ENCODE measurements at regions not wholly inside any gene's neighbourhood (a gene's known extent, or its start where the extent isn't known, plus 50 kb on each side); places are given as distances from the start of the nearest gene placed in this dataset.

DNA sequence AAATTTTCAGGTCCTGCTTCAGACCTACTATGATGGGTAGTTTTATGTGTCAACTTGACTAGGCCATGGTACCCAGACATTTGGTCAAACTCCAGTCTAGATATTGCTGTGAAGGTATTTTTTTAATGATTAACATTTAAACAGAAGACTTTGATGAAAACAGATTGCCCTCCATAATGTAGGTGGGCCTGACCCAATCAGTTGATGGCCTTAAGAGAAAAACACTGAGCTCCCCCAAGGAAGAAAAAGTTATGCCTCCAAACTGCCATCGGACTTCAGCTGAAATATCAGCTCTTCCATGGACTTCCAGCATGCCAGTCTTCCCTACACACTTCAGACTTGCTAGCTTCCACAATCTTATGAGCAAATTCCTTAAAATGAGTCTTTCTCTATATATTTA lies 67.3 kb upstream of the TYRP1 start:
- no peaks in the 10 kb centered on the region for H3K9me3 ChIP-seq (ENCODE audit: severe bottlenecking)

DNA sequence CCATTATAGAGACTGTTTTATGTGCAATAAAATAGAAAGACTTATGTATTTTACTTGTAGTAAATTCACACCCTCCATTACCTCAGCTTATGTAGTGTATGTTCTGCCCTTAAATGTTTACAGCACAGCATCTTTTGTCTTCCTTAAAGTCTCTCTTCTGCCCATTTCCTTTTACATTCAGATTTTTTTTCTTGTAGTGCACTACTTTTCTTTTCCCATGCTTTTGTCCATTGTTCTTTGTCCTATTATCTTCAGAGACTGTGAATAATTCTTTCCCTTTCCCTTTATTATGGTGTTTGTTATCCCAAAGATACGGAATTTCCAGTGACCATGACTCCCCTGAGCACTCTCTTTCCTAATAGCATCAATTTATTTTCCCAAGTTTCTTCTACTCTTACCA lies 66.1 kb upstream of the TYRP1 start:
- H3K4me1 ChIP-seq (ENCODE audit: insufficient read depth, poor library complexity, severe bottlenecking): no peaks in the 10 kb centered on the region

More for the DNA sequence above, 67.3 kb upstream of the TYRP1 start:
- Histone ChIP-seq H3K4me3 (ENCODE audit: severe bottlenecking) (no peak overlapping the region), H3K27ac (ENCODE audit: poor library complexity, severe bottlenecking) (no peak overlapping the region), H3K36me3 (ENCODE audit: low read depth) (no peaks in the 10 kb centered on the region), H3K27me3 (ENCODE audit: insufficient read depth, poor library complexity, severe bottlenecking) (peaks cover 9% of the 10 kb centered on the region), H3K4me1 (ENCODE audit: insufficient read depth, poor library complexity, severe bottlenecking) (no peaks in the 10 kb centered on the region)
- TF ChIP-seq, protein P1, sequence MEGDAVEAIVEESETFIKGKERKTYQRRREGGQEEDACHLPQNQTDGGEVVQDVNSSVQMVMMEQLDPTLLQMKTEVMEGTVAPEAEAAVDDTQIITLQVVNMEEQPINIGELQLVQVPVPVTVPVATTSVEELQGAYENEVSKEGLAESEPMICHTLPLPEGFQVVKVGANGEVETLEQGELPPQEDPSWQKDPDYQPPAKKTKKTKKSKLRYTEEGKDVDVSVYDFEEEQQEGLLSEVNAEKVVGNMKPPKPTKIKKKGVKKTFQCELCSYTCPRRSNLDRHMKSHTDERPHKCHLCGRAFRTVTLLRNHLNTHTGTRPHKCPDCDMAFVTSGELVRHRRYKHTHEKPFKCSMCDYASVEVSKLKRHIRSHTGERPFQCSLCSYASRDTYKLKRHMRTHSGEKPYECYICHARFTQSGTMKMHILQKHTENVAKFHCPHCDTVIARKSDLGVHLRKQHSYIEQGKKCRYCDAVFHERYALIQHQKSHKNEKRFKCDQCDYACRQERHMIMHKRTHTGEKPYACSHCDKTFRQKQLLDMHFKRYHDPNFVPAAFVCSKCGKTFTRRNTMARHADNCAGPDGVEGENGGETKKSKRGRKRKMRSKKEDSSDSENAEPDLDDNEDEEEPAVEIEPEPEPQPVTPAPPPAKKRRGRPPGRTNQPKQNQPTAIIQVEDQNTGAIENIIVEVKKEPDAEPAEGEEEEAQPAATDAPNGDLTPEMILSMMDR (IDR thresholded peaks at IDR 0.05; ENCODE audit: poor library complexity, severe bottlenecking): no peak
- ATAC-seq (ENCODE audit: low read depth) (no peak), DNase-seq (ENCODE audit: low spot score) (no peak)

DNA sequence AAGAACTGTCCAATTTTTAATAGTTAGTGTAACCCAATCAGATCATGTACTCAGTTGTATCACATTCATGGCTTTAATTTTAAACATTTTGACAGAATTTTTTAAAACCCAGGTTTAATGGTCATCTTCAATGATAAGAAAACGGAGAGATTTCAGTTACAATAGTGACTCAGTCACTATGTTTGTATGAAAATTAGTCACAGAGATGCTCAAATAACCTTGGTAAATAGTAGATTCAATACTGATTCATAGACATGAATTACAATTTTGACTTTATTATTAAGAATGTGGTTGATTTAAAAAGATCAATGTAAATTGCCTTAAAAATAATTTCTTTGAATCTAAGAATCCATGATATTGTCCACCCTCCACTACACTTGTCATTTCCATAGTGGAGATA lies 64.6 kb upstream of the TYRP1 start:
- Histone ChIP-seq H3K4me3 (ENCODE audit: severe bottlenecking) (no peak overlapping the region), H3K27me3 (ENCODE audit: insufficient read depth, poor library complexity, severe bottlenecking) (no peaks in the 10 kb centered on the region), H3K27ac (ENCODE audit: poor library complexity, severe bottlenecking) (no peak overlapping the region), H3K4me1 (ENCODE audit: insufficient read depth, poor library complexity, severe bottlenecking) (no peaks in the 10 kb centered on the region), H3K36me3 (ENCODE audit: low read depth) (no peaks in the 10 kb centered on the region), H3K9me3 (ENCODE audit: severe bottlenecking) (no peaks in the 10 kb centered on the region)
- TF ChIP-seq, protein P1 (IDR thresholded peaks at IDR 0.05; ENCODE audit: poor library complexity, severe bottlenecking): no peak
- no peak for ATAC-seq (ENCODE audit: low read depth)
- DNase-seq (ENCODE audit: low spot score): no peak

More for the DNA sequence above, 66.1 kb upstream of the TYRP1 start:
- no peak for ATAC-seq (ENCODE audit: low read depth)
- Histone ChIP-seq H3K36me3 (ENCODE audit: low read depth) (no peaks in the 10 kb centered on the region), H3K27ac (ENCODE audit: poor library complexity, severe bottlenecking) (no peak overlapping the region), H3K9me3 (ENCODE audit: severe bottlenecking) (no peaks in the 10 kb centered on the region), H3K4me3 (ENCODE audit: severe bottlenecking) (no peak overlapping the region), H3K27me3 (ENCODE audit: insufficient read depth, poor library complexity, severe bottlenecking) (peaks cover 9% of the 10 kb centered on the region)
- no peak for DNase-seq (ENCODE audit: low spot score)
- TF ChIP-seq, protein P1 (IDR thresholded peaks at IDR 0.05; ENCODE audit: poor library complexity, severe bottlenecking): no peak

DNA sequence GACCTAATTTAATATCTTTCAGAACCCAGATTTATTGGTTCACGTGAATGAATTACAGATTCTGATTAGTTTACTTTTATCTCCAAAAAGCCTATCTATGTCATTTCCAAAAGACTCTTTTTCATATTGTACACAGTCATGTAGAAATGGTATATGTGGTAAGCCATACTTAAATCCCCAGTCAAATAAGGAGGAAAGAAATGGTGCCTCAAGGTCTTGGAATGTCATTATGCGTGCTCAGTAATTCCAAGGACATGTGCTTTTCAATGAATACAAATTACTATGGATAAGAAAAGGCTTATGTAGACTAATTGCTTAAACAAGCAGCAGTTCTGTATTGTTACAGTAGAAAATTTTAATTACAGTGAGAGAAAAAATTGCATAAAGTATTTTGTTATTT lies 64.1 kb upstream of the TYRP1 start:
- Histone ChIP-seq H3K4me3 (ENCODE audit: severe bottlenecking) (no peak overlapping the region), H3K27ac (ENCODE audit: poor library complexity, severe bottlenecking) (no peak overlapping the region), H3K4me1 (ENCODE audit: insufficient read depth, poor library complexity, severe bottlenecking) (no peaks in the 10 kb centered on the region), H3K9me3 (ENCODE audit: severe bottlenecking) (no peaks in the 10 kb centered on the region), H3K36me3 (ENCODE audit: low read depth) (no peaks in the 10 kb centered on the region), H3K27me3 (ENCODE audit: insufficient read depth, poor library complexity, severe bottlenecking) (peaks cover 3% of the 10 kb centered on the region)
- ATAC-seq (ENCODE audit: low read depth) (no peak), DNase-seq (ENCODE audit: low spot score) (no peak)
- TF ChIP-seq, protein P1 (IDR thresholded peaks at IDR 0.05; ENCODE audit: poor library complexity, severe bottlenecking): no peak

DNA sequence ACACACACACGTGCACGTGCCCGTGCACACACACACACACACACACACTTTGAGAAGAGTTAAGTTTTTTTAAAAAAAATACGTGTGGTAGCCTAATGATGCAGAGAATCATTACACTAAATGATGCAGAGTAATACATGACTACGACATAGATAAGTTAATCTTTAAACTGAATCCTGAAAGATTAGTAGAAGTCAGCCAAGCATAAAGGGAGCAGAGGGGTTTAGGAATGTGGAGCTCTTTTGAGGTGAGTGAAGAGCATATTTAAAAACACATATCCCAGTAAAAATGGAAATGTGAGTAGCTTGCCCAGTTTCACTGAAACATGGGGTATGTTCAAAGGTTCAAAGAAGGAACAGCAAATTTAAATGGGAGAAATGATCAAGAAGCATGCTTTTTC lies 61.3 kb upstream of the TYRP1 start:
- no peak overlapping the region for H3K27ac ChIP-seq (ENCODE audit: poor library complexity, severe bottlenecking)
- H3K36me3 ChIP-seq (ENCODE audit: low read depth): no peaks in the 10 kb centered on the region
- DNase-seq (ENCODE audit: low spot score): no peak
- H3K4me3 ChIP-seq (ENCODE audit: severe bottlenecking): no peak overlapping the region
- TF ChIP-seq, protein P1 (IDR thresholded peaks at IDR 0.05; ENCODE audit: poor library complexity, severe bottlenecking): no peak
- no peaks in the 10 kb centered on the region for H3K4me1 ChIP-seq (ENCODE audit: insufficient read depth, poor library complexity, severe bottlenecking)
- no peaks in the 10 kb centered on the region for H3K9me3 ChIP-seq (ENCODE audit: severe bottlenecking)
- no peak for ATAC-seq (ENCODE audit: low read depth)
- H3K27me3 ChIP-seq (ENCODE audit: insufficient read depth, poor library complexity, severe bottlenecking): peaks cover 8% of the 10 kb centered on the region

Measured in RWPE2 (cell line).